ENCODE measurements at regions not wholly inside any gene's neighbourhood (a gene's known extent, or its start where the extent isn't known, plus 50 kb on each side); places are given as distances from the start of the nearest gene placed in this dataset.

DNA sequence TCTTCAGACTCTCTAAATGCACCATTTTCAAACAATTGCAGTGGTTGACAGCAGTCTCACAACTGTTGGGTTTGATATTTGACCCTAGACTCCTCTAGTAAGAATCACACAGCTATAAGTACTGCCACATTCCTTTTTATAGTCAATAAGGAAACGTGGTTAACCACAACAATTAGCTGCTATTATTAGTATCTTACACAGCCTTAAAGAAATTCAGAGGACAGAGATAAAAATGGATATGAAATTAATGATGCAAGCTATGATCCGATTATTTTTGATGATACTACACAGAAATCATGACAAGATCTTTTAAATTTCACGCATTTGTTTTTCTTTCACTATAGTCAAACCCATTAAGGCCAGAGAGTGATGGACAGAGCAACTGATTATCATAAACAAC is 288.6 kb upstream of the C9orf72 start:
- Mint-ChIP-seq H3K4me3 (no peak overlapping the region), H3K27ac (no peak overlapping the region), H3K4me1 (no peaks in the 10 kb centered on the region), H3K27me3 (peaks cover 7% of the 10 kb centered on the region), H3K9me3 (no peaks in the 10 kb centered on the region), H3K36me3 (ENCODE audit: low read depth) (no peaks in the 10 kb centered on the region)
- intact Hi-C loops (cut with micrococcal nuclease): no loop called here
- DNase-seq: no peak

- peaks cover 7% of the 10 kb centered on the region for H3K27me3 Mint-ChIP-seq
- H3K27ac Mint-ChIP-seq: no peak overlapping the region
- H3K4me1 Mint-ChIP-seq: no peaks in the 10 kb centered on the region
- no peaks in the 10 kb centered on the region for H3K36me3 Mint-ChIP-seq (ENCODE audit: low read depth)
- H3K9me3 Mint-ChIP-seq: no peaks in the 10 kb centered on the region
- H3K4me3 Mint-ChIP-seq: no peak overlapping the region
- intact Hi-C loops (cut with micrococcal nuclease): no loop called here
- DNase-seq: no peak
Measured at GRCh38 chr9:27864644-27865438, 291.6 kb upstream of the C9orf72 start.

- DNase-seq: no peak
- Mint-ChIP-seq H3K4me3 (no peak overlapping the region), H3K27ac (no peak overlapping the region), H3K36me3 (ENCODE audit: low read depth) (no peaks in the 10 kb centered on the region), H3K27me3 (peaks cover 7% of the 10 kb centered on the region), H3K4me1 (no peaks in the 10 kb centered on the region), H3K9me3 (no peaks in the 10 kb centered on the region)
- intact Hi-C loops (cut with micrococcal nuclease): no loop called here
Measured at GRCh38 chr9:27866741-27867140, 293.5 kb upstream of the C9orf72 start.

DNA sequence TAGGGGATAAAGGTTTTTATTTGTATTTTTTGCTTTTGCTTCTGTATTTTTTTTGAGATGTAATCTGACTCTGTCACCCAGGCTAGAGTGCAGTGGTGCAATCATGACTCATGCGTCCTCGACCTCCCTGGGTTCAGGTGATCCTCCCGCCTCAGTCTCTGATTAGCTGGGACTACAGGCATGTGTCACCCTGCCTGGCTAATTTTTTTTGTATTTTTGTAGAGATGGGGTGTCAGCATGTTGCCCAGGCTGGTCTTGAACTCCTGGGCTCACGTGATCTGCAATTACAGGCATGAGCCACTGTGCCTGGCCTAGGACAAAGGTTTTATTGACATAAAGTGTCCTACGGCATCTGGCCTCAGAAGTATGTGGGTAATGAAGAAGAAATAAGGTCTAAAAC is 297.1 kb upstream of the C9orf72 start:
- Mint-ChIP-seq H3K9me3 (no peaks in the 10 kb centered on the region), H3K27ac (no peak overlapping the region), H3K4me1 (no peaks in the 10 kb centered on the region), H3K4me3 (no peak overlapping the region), H3K27me3 (peaks cover 2% of the 10 kb centered on the region), H3K36me3 (ENCODE audit: low read depth) (no peaks in the 10 kb centered on the region)
- intact Hi-C loops (cut with micrococcal nuclease): no loop called here
- DNase-seq: no peak

- Mint-ChIP-seq H3K4me1 (no peaks in the 10 kb centered on the region), H3K4me3 (no peak overlapping the region), H3K36me3 (ENCODE audit: low read depth) (no peaks in the 10 kb centered on the region), H3K9me3 (no peaks in the 10 kb centered on the region), H3K27me3 (peaks cover 3% of the 10 kb centered on the region), H3K27ac (no peak overlapping the region)
- intact Hi-C loops (cut with micrococcal nuclease): no loop called here
- DNase-seq: no peak
Measured at GRCh38 chr9:27880156-27880555, 306.9 kb upstream of the C9orf72 start.

DNA sequence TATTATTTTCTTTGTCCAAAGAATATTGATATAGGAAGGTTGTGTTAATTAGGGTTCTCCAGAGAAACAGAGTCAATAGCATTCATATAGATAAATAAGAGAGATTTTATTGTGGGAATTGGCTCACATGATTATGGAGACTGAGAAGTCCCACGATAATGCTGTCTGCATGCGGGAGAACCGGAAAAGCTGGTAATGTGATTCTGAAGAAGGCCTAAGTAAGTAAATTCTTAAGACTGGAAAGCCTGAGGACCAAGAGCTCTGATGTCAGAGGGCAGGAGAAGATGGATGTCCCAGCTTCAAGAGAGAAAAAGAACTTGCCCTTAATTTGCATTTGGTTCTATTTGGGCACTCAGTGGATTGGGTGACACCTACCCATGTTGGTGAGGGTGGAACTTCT is 307.4 kb upstream of the C9orf72 start:
- DNase-seq: no peak
- Mint-ChIP-seq H3K4me1 (no peaks in the 10 kb centered on the region), H3K27me3 (peaks cover 3% of the 10 kb centered on the region), H3K36me3 (ENCODE audit: low read depth) (no peaks in the 10 kb centered on the region), H3K27ac (no peak overlapping the region), H3K4me3 (no peak overlapping the region), H3K9me3 (no peaks in the 10 kb centered on the region)
- intact Hi-C loops (cut with micrococcal nuclease): no loop called here

- Mint-ChIP-seq H3K4me1 (no peaks in the 10 kb centered on the region), H3K27me3 (peaks cover 2% of the 10 kb centered on the region), H3K4me3 (no peak overlapping the region), H3K27ac (no peak overlapping the region), H3K9me3 (no peaks in the 10 kb centered on the region), H3K36me3 (ENCODE audit: low read depth) (no peaks in the 10 kb centered on the region)
- intact Hi-C loops (cut with micrococcal nuclease): loop anchor here (2.0 kb wide), 1 partner anchor 162 kb away; no protein-coding TSS in a partner anchor
- DNase-seq: peak; percentile 82
Measured at GRCh38 chr9:27888661-27889295, 315.5 kb upstream of the C9orf72 start.

DNA sequence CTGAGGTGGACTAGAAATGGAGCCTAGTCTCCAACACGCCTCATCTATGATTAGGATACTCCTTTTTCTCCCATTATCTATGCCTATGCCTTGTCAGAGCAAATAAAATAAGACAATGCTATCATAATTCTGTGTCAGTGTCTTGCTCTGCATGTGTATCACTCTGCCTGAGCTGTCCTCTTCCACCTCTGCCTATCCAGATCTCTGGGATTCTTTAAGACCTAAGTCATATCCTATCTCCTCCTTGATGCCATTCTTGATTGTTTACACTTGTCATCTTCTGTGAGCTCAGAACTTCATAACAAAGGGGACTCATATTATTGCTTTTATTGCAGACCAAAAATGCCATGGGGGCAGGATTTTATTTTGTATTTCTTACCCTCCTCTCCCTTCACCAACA is 351.2 kb upstream of the C9orf72 start:
- intact Hi-C loops (cut with micrococcal nuclease): no loop called here
- Mint-ChIP-seq H3K36me3 (ENCODE audit: low read depth) (no peaks in the 10 kb centered on the region), H3K4me3 (no peak overlapping the region), H3K9me3 (peaks cover 3% of the 10 kb centered on the region), H3K4me1 (no peaks in the 10 kb centered on the region), H3K27ac (no peak overlapping the region), H3K27me3 (no peaks in the 10 kb centered on the region)
- no peak for DNase-seq

- Mint-ChIP-seq H3K27ac (no peak overlapping the region), H3K4me1 (no peaks in the 10 kb centered on the region), H3K4me3 (no peak overlapping the region), H3K9me3 (no peaks in the 10 kb centered on the region), H3K36me3 (ENCODE audit: low read depth) (no peaks in the 10 kb centered on the region), H3K27me3 (no peaks in the 10 kb centered on the region)
- no peak for DNase-seq
- intact Hi-C loops (cut with micrococcal nuclease): no loop called here
Measured at GRCh38 chr9:27925815-27926214, 352.5 kb upstream of the C9orf72 start.

DNA sequence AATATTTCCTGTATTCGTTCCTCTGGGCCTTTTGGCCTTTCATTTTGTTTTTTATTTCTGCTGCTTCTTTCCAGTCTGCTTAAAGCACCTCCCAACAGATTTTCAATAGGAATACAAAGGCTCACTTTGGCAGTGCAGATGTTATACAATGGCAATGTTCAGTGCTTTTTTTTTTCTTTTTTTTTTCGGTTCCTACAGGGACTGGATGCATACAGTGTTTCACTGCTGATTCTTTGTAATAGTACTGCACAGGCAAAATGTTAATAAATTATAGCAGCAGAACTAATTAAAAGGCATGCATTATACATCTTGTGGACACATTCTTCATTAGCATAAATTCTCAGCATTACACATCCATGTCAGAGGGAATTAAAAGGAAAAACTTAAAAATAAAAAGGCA is 356.6 kb upstream of the C9orf72 start:
- H3K4me1 Mint-ChIP-seq: no peaks in the 10 kb centered on the region
- no peak for DNase-seq
- H3K9me3 Mint-ChIP-seq: no peaks in the 10 kb centered on the region
- intact Hi-C loops (cut with micrococcal nuclease): no loop called here
- H3K36me3 Mint-ChIP-seq (ENCODE audit: low read depth): no peaks in the 10 kb centered on the region
- no peak overlapping the region for H3K27ac Mint-ChIP-seq
- H3K4me3 Mint-ChIP-seq: no peak overlapping the region
- H3K27me3 Mint-ChIP-seq: no peaks in the 10 kb centered on the region

GRCh38 chr9:27933210-27934025 is 360.1 kb upstream of the C9orf72 start:
- intact Hi-C loops (cut with micrococcal nuclease): no loop called here
- H3K27ac Mint-ChIP-seq: no peak overlapping the region
- no peaks in the 10 kb centered on the region for H3K36me3 Mint-ChIP-seq (ENCODE audit: low read depth)
- H3K9me3 Mint-ChIP-seq: no peaks in the 10 kb centered on the region
- DNase-seq: no peak
- no peaks in the 10 kb centered on the region for H3K27me3 Mint-ChIP-seq
- no peaks in the 10 kb centered on the region for H3K4me1 Mint-ChIP-seq
- H3K4me3 Mint-ChIP-seq: no peak overlapping the region

DNA sequence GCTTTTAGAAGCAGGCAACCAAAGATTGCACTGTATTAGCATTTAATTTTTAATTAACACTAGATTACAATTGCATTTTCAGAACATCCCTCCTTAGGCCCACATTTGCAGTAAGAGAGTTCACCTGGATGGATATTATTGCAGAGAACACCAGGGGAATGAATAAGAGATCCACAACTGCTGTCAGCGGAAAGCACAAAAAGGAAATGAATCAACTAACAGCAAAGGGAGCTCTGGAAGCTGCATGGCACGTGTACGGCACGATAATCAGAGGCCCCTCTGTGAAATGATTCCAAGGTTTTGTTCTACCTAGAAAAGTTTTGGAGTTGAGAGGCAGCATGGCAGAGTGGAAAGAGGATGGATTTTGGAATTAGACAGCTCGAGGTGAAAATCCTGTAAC is 361.2 kb upstream of the C9orf72 start:
- H3K36me3 Mint-ChIP-seq (ENCODE audit: low read depth): no peaks in the 10 kb centered on the region
- no peak for DNase-seq
- H3K4me1 Mint-ChIP-seq: no peaks in the 10 kb centered on the region
- no peaks in the 10 kb centered on the region for H3K9me3 Mint-ChIP-seq
- H3K4me3 Mint-ChIP-seq: no peak overlapping the region
- intact Hi-C loops (cut with micrococcal nuclease): no loop called here
- no peak overlapping the region for H3K27ac Mint-ChIP-seq
- no peaks in the 10 kb centered on the region for H3K27me3 Mint-ChIP-seq

DNA sequence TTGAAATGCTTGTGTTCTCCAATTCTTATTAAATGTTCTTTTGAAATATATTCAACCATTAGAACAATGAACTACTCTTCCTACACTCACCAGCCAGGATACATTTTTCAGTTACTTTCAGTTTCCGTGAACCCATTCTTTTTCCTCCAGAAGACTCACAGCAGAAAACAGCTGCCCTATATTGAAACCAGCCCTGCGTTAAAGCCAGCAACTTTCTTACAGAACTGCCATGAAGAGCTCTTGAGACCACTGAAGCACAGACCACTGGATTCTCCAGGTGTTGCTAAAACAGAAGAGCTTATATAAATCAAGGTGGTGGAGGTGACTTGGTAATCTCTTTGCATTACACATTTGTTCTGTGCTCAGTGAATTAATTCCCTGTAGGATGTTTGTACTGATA is 365.9 kb upstream of the C9orf72 start:
- Mint-ChIP-seq H3K4me3 (no peak overlapping the region), H3K27me3 (no peaks in the 10 kb centered on the region), H3K36me3 (ENCODE audit: low read depth) (no peaks in the 10 kb centered on the region), H3K9me3 (no peaks in the 10 kb centered on the region), H3K27ac (no peak overlapping the region), H3K4me1 (no peaks in the 10 kb centered on the region)
- intact Hi-C loops (cut with micrococcal nuclease): no loop called here
- DNase-seq: no peak

DNA sequence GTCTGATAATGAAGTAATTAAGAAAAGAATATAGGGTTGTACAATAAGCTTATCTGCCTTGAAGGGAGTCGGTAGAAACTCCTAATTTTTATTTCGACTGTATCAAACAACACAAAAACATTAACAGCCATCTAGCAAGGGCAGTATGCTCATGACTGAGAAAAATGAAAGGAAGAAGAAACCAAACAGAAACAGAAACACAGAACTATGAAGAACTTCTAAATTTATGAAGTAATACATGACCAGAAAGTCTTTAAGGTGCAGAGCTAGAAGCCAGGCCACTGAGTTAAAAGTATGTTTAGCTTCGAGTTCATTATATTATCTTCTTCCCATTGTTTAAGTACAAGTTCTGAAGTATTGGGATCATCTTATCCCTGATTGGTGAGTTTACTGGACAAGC is 367.3 kb upstream of the C9orf72 start:
- DNase-seq: no peak
- no peaks in the 10 kb centered on the region for H3K9me3 Mint-ChIP-seq
- intact Hi-C loops (cut with micrococcal nuclease): no loop called here
- H3K4me3 Mint-ChIP-seq: no peak overlapping the region
- H3K27me3 Mint-ChIP-seq: no peaks in the 10 kb centered on the region
- H3K36me3 Mint-ChIP-seq (ENCODE audit: low read depth): no peaks in the 10 kb centered on the region
- no peaks in the 10 kb centered on the region for H3K4me1 Mint-ChIP-seq
- no peak overlapping the region for H3K27ac Mint-ChIP-seq
